Inflammatory macrophage treated with lipopolysaccharide for 4 hours (primary cell): ENCODE measurements at regions not wholly inside any gene's neighbourhood (a gene's known extent, or its start where the extent isn't known, plus 50 kb on each side); places are given as distances from the start of the nearest gene placed in this dataset.
A peak's percentile ranks its signal among the peaks of the same experiment; 100 is the strongest.

Source experiments
- DNase-seq: peaks from one replicate; pipeline ENCODE4 v3.0.0-alpha.2; 2020

GRCh38 chr14:85233756-85234155 lies 296.2 kb upstream of the FLRT2 start:
- no peak for DNase-seq

- no peak for DNase-seq
Measured at GRCh38 chr14:85234156-85235025, 295.6 kb upstream of the FLRT2 start.

GRCh38 chr14:85235868-85236267 lies 294.1 kb upstream of the FLRT2 start:
- no peak for DNase-seq

GRCh38 chr14:85236296-85236695 lies 293.6 kb upstream of the FLRT2 start:
- no peak for DNase-seq

DNA sequence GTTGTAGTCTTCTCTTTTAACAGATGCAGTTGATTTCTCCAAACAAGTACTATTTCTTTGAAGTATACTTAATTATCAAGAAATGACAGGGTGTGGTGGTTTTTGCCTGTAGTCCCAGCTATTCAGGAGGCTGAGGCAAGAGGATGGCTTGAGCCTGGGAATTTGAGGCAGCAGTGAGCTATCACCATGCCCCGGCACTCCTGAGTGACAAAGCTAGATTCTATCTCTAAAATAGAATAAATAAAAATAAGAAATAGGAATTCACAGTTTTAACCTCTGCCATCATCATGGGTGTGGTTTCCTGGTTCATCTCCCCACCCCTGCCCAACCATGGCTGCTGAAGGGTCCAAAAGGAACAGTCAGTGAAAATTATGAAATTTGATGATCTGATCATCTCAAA lies 290.2 kb upstream of the FLRT2 start:
- DNase-seq, result peak; percentile 10

DNA sequence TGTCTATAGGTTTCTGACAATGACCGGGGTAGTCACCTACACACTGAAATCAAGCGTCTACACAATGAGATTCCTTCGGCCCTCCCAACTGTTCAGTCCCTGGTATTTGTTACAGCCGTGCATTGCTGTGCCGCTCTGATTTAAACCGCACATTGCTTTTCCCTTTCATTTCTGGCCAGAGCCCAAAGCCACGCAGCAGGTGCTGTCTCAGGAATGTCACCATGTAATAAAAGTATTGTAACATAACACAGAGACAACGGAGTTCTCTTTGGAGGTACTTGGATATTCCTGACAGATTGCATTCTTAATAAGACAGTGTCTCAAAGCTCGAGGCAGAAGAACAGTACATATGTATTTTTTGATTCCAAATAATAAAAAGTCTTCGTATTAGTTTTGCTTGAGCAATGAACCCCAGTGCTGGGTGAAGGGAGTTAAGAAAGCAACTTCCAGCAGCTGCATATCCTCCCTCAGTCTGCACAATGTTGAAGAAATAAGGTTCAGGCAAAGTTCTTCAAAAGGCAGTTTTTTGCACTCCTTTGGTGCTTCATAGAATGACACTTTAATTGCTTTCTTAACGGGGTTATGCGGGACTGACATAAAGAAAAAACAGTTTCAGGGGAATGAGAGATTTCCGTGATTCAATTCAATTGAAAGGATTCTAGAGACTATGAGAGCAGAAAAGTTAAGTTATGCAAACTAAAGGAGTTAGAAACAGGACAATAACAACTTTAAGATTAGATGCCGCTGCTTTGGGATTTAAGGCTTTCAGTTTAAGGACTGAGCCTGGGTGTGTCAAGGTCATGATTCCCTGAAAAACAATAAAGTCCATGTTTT lies 288.7 kb upstream of the FLRT2 start:
- no peak for DNase-seq

DNA sequence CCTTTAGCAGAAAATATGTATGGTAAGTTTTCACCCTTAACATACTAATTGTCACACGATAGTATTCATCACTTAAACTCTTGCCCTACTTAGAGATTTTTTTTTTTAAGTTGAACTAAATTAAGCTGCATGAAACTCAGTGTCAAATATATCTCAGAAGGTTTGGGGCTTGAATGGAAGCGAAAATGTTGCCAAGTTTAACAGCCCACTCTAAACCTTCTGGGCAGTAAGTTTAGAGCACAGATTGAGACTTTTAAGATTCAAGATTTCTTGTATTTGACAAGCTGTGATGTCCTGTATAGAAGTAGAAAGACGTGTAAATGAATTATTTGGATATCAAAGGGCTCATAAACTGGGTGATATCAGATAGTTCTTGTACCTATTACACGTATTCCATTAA lies 287.3 kb upstream of the FLRT2 start:
- no peak for DNase-seq

GRCh38 chr14:85243321-85243720 lies 286.6 kb upstream of the FLRT2 start:
- no peak for DNase-seq

- DNase-seq, result no peak
Measured at GRCh38 chr14:85247071-85247470, 282.9 kb upstream of the FLRT2 start.

GRCh38 chr14:85248881-85249635 lies 280.9 kb upstream of the FLRT2 start:
- DNase-seq, result no peak

DNA sequence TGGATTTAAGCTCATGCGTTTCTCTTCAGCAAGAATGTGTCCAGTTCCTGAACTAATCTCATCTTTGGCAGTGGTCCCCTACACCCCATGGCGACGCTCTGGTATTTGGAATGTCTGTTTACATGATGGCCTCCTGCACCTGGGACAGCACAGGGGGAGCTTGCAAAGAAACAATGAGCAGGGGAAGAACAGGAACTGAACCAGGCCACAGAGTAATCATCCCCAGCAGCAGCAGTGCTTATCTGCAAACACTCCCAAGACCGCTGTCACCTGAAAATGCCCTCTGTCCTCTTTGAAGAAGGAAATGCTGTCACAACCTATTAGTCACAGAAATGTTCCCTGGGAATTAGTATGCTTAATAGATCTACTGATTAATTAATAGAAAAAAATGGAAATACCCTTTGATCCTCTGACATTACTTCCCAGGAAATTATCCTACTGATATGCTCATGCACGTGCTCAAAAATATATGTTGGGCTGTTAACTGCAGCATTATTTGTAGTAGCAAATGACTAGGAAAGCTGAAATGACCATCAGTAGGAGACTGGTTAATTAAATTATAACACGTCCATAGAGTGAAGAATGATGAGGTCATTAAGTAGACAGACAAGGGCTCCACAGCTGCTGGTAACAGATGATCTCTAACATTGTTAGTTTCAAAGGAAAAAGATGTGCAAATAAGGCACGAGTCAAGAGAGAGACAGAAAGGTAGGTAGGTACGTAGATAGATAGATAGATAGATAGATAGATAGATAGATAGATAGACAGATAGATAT lies 279.3 kb upstream of the FLRT2 start:
- DNase-seq, result no peak

DNA sequence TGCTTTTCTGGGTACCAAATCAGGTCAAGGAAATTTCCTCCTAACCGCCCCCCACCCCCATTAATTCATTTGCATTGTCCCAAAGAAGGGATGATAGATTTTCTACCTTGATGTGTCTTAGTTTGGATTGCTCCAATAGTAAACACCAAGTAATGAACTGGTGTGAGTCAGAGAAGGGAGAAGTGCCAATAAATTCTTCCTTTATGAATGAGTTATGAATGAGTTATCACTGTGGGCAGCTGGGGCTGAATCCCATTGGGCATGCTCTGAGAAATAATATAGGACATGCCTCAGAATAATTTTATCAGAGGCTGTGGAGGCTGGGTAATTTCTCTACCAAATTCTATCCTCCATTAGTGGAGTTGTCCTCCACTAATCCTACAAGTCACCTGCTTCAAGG lies 277.9 kb upstream of the FLRT2 start:
- no peak for DNase-seq

DNA sequence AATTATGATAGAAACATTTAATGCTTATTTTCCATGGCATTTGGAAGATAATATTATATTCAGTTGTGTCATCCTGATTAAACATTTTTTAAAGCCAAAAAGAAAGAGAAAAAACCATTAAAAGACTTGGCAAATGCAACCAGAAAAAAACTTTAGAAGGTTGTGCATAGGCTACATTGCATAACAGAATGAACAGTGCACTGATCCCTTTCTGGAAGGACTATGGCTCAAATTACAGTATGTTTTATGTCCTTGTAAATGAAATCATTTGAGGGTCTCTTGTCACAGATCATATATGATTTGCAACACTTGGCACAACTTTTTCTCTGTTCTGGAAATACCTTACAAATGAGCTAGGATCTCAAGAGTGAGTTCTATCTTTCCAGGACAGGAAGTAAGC lies 275.2 kb upstream of the FLRT2 start:
- no peak for DNase-seq

DNA sequence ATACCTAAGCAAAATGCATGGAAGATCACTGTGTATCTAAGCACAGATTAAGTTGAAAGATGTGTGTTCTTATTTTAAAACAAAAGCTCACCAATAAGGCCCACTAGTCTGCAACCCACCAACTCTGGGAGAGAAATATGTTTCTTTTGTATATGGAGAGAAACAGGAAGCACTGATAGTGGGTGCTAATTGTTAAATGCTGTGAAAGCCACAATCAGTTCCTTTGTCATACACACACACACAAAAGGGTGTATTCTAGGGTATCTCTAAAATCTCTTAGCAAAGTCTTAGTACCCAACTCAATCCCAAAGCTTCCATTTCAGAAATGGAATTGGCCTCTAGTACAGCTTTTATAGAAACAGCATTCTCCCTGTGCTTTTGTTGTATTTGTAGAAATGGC lies 272.7 kb upstream of the FLRT2 start:
- DNase-seq, result no peak

GRCh38 chr14:85263916-85264675 lies 265.8 kb upstream of the FLRT2 start:
- peak; percentile 78 for DNase-seq

DNA sequence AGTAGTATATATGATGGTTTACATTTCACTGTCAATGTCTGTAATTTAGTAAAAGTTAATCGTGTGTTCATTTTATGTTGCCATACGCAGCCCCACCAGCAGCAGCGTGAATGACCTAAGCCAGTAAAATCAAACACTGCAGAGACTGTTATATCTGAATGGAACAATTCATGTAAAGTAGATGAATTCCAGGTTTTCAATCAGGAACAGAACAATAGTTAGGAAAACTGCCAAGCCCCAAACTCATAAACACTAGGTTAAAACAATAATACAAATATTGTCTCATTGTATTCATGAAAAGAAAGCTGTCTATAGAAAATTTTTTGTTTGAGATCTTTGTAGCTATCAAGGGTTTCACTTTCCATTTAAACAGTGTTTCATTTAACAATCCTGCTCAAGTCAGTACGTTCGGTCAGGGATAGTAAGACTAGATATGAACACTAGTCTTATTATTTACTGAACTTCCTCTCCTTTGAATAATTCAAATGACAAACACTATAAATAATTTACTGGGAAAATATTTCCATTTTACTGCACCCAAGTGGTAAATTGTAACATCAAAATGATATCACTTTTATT lies 256.8 kb upstream of the FLRT2 start:
- no peak for DNase-seq

GRCh38 chr14:85273952-85274351 lies 256.0 kb upstream of the FLRT2 start:
- no peak for DNase-seq

DNA sequence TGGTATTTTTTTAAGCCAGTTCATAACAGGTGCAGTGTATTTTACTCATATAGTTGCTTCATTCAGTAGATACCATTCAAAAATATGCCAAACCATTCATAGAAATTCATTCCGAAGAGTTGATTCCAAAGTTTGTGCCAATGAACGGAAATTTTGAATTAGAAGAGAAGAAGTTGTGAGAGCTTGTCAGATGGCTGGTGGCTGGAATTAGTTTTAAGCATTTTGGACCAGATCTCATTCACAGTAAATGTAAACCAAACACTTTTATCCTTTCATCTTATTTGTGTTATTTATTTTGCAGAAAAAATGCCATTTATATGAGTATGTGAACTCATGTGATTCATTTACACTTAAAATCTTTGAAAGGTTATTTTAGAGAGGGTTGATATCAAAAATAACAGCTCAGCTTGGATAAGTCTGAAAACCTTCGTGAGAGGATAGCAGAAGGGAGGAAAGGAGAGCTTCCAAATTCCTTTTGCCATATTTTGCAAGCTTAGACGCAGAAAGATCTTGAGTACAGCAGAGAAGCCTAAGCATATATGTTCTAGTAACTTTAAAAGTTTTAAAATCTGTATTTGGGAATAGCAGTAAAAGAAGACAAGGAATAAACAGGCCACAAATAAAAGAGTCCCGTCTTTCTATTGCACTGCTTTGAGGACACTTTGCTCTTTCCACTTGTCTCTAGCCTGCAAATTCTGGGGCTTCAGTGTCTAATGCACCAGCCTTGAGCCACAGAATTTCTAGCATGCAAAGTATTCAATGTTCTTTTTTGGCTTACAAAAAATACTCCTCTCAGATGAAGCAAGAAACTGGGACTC lies 253.6 kb upstream of the FLRT2 start:
- DNase-seq, result no peak

GRCh38 chr14:85276979-85277228 lies 253.0 kb upstream of the FLRT2 start:
- no peak for DNase-seq

DNA sequence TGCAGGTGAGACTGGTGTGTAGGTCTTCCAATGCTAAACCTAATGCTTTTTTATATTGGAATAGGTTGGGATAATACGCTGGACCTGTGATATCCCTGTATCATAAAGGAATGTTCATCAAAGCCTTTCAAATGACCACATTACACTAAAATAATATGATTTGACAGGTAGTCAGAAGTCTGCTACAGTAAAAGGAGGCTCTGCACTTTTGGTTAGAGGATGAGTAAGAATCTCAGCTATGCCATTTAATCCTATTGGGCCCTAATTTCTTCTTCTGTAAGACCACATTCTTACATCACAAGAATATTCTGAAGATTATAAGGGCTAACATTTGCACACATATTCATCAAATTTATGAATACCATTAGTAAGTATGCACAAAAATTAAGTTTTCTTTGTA lies 250.5 kb upstream of the FLRT2 start:
- no peak for DNase-seq

DNA sequence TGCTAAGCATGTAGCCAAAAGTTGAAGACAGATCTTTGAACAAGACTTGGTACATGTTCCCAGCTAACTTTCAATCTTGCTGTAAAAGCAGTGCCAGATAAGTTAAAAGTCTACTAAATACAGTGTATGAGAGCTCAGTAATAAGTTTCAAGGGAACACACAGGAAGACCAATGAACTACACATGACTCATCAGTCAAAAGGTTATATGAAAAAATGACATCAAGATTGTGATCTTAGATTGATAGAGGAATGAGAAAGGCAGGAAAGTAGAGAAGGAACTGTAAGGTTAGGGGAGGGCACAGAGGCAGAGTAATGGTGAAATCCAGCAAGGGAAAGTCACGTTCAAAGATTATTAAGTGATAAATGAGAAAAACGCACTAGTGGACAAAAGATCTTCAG lies 249.9 kb upstream of the FLRT2 start:
- no peak for DNase-seq
